ENCODE measurements at regions not wholly inside any gene's neighbourhood (a gene's known extent, or its start where the extent isn't known, plus 50 kb on each side); places are given as distances from the start of the nearest gene placed in this dataset.

DNA sequence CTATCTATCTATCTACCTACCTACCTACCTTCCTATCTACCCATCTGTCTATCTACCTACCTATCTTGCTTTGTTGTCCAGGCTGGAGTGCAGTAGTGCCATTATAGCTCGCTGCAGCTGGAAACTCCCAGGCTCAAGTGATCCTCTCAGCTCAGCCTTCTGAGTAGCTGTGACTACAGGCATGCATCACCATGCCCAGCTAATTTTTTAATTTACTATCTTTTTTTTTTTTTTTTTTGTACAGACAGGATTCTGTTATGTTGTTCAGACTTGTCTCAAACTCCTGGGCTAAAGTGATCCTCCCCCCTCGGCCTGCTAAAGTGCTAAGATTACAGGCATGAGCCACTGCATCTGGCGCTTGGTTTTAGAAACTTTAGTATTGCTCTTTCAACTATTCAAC is 762.4 kb downstream of the SLC6A15 start:
- no peaks in the 10 kb centered on the region for H3F3A ChIP-seq (ENCODE audit: insufficient read depth, low read length)
- no peaks in the 10 kb centered on the region for H3K9me3 ChIP-seq (ENCODE audit: low read length)
- no peaks in the 10 kb centered on the region for H3K79me2 ChIP-seq (ENCODE audit: insufficient read depth, low read length)
- no peak overlapping the region for H3K4me2 ChIP-seq (ENCODE audit: low read length)
- TF ChIP-seq EZH2 (IDR thresholded peaks at IDR 0.05; ENCODE audit: borderline replicate concordance, low read length): no peak
- TF ChIP-seq, protein P1, sequence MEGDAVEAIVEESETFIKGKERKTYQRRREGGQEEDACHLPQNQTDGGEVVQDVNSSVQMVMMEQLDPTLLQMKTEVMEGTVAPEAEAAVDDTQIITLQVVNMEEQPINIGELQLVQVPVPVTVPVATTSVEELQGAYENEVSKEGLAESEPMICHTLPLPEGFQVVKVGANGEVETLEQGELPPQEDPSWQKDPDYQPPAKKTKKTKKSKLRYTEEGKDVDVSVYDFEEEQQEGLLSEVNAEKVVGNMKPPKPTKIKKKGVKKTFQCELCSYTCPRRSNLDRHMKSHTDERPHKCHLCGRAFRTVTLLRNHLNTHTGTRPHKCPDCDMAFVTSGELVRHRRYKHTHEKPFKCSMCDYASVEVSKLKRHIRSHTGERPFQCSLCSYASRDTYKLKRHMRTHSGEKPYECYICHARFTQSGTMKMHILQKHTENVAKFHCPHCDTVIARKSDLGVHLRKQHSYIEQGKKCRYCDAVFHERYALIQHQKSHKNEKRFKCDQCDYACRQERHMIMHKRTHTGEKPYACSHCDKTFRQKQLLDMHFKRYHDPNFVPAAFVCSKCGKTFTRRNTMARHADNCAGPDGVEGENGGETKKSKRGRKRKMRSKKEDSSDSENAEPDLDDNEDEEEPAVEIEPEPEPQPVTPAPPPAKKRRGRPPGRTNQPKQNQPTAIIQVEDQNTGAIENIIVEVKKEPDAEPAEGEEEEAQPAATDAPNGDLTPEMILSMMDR (IDR thresholded peaks at IDR 0.05; ENCODE audit: low read length): no peak
- H3K9ac ChIP-seq (ENCODE audit: low read length): no peak overlapping the region
- H3K4me3 ChIP-seq (ENCODE audit: low read depth, low read length, poor library complexity, severe bottlenecking): no peak overlapping the region
- no peak overlapping the region for H3K27ac ChIP-seq (ENCODE audit: low read depth, low read length, poor library complexity, severe bottlenecking)
- no peaks in the 10 kb centered on the region for H3K9me2 ChIP-seq (ENCODE audit: low read depth, low read length)
- H2AFZ ChIP-seq (ENCODE audit: low read length): no peak overlapping the region
- H3K4me1 ChIP-seq (ENCODE audit: insufficient read depth, low read length, severe bottlenecking): no peaks in the 10 kb centered on the region
- H4K20me1 ChIP-seq (ENCODE audit: insufficient read depth, low read length): no peaks in the 10 kb centered on the region
- no peaks in the 10 kb centered on the region for H3K27me3 ChIP-seq (ENCODE audit: insufficient read depth, low read length)
- H3K36me3 ChIP-seq (ENCODE audit: insufficient read depth, low read length): no peaks in the 10 kb centered on the region

DNA sequence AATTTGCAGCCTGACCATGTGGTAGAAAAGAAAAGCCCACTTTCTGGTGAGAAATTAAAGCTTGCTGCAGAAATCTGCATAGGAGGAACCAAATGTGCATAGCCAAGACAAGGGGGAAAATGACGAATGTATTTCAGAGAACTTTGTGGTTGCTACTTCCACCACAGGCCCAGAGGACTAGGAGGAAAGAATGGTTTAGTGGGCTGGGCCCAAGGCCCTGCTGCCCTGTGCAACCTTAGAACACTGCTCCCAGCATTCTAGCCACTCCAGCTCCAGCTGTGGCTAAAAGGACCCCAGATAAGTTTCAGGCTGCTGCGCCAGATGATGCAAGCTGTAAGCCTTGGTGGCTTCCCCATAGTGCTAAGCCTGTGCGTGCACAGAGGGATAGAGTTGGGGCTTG is 764.3 kb downstream of the SLC6A15 start:
- no peaks in the 10 kb centered on the region for H3K4me1 ChIP-seq (ENCODE audit: insufficient read depth, low read length, severe bottlenecking)
- no peaks in the 10 kb centered on the region for H3F3A ChIP-seq (ENCODE audit: insufficient read depth, low read length)
- no peak for TF ChIP-seq EZH2 (IDR thresholded peaks at IDR 0.05; ENCODE audit: borderline replicate concordance, low read length)
- TF ChIP-seq, protein P1 (IDR thresholded peaks at IDR 0.05; ENCODE audit: low read length): no peak
- H3K36me3 ChIP-seq (ENCODE audit: insufficient read depth, low read length): no peaks in the 10 kb centered on the region
- H3K9me3 ChIP-seq (ENCODE audit: low read length): no peaks in the 10 kb centered on the region
- no peak overlapping the region for H2AFZ ChIP-seq (ENCODE audit: low read length)
- no peak overlapping the region for H3K4me3 ChIP-seq (ENCODE audit: low read depth, low read length, poor library complexity, severe bottlenecking)
- H3K9ac ChIP-seq (ENCODE audit: low read length): no peak overlapping the region
- no peaks in the 10 kb centered on the region for H3K79me2 ChIP-seq (ENCODE audit: insufficient read depth, low read length)
- H3K27me3 ChIP-seq (ENCODE audit: insufficient read depth, low read length): no peaks in the 10 kb centered on the region
- H3K27ac ChIP-seq (ENCODE audit: low read depth, low read length, poor library complexity, severe bottlenecking): no peak overlapping the region
- H3K9me2 ChIP-seq (ENCODE audit: low read depth, low read length): no peaks in the 10 kb centered on the region
- no peak overlapping the region for H3K4me2 ChIP-seq (ENCODE audit: low read length)
- no peaks in the 10 kb centered on the region for H4K20me1 ChIP-seq (ENCODE audit: insufficient read depth, low read length)

DNA sequence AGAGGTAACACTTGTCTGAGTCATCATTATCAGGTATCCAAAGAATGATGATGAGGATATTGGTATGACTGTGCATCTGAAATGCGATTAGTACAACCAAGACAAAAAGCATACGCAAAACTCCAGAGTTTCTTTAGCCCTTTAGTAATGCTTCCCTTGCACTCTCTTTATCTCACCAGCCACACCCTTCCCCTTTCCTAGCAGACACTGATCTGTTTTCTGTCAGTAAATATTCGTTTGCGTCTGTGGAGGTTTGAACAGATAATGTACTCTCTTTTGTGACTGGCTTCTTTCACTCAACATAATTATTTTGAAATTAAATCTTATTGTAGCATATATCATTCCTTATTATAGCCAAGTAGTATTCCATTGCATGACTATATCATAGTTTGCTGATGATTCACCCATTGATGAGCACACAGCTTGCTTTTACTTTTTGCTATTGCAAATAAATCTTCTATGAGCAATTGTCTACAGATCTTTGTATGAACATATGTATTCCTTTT is 775.7 kb downstream of the SLC6A15 start:
- no peaks in the 10 kb centered on the region for H3K27me3 ChIP-seq (ENCODE audit: insufficient read depth, low read length)
- H3K4me3 ChIP-seq (ENCODE audit: low read depth, low read length, poor library complexity, severe bottlenecking): no peak overlapping the region
- no peak overlapping the region for H3K9ac ChIP-seq (ENCODE audit: low read length)
- no peaks in the 10 kb centered on the region for H3K4me1 ChIP-seq (ENCODE audit: insufficient read depth, low read length, severe bottlenecking)
- no peak overlapping the region for H3K4me2 ChIP-seq (ENCODE audit: low read length)
- no peaks in the 10 kb centered on the region for H3K9me2 ChIP-seq (ENCODE audit: low read depth, low read length)
- no peaks in the 10 kb centered on the region for H4K20me1 ChIP-seq (ENCODE audit: insufficient read depth, low read length)
- H3K79me2 ChIP-seq (ENCODE audit: insufficient read depth, low read length): no peaks in the 10 kb centered on the region
- TF ChIP-seq, protein P1 (IDR thresholded peaks at IDR 0.05; ENCODE audit: low read length): no peak
- TF ChIP-seq EZH2 (IDR thresholded peaks at IDR 0.05; ENCODE audit: borderline replicate concordance, low read length): no peak
- H3K36me3 ChIP-seq (ENCODE audit: insufficient read depth, low read length): no peaks in the 10 kb centered on the region
- H3F3A ChIP-seq (ENCODE audit: insufficient read depth, low read length): no peaks in the 10 kb centered on the region
- no peak overlapping the region for H2AFZ ChIP-seq (ENCODE audit: low read length)
- no peak overlapping the region for H3K27ac ChIP-seq (ENCODE audit: low read depth, low read length, poor library complexity, severe bottlenecking)
- H3K9me3 ChIP-seq (ENCODE audit: low read length): no peaks in the 10 kb centered on the region
